AG09309 (cell line): ENCODE measurements at regions not wholly inside any gene's neighbourhood (a gene's known extent, or its start where the extent isn't known, plus 50 kb on each side); places are given as distances from the start of the nearest gene placed in this dataset.

Source experiments
- DNase-seq: peaks from one replicate; pipeline ENCODE4 v3.0.0-alpha.2; 2010; ENCODE audit warnings: low read depth
- H3K4me3 ChIP-seq: 2 replicates; pipeline ENCODE4 v1.5.1; 2011; ENCODE audit warnings: mild to moderate bottlenecking, low read depth, low read length, moderate library complexity; ENCODE audit not compliant: control insufficient read depth
- TF ChIP-seq, protein P1 (sequence below): IDR thresholded peaks from 2 replicates; pipeline ENCODE4 v1.5.1; 2011; ENCODE audit warnings: mild to moderate bottlenecking, low read depth, low read length, inconsistent platforms; ENCODE audit not compliant: insufficient read depth, control insufficient read depth; ENCODE audit errors: missing control alignments

DNA sequence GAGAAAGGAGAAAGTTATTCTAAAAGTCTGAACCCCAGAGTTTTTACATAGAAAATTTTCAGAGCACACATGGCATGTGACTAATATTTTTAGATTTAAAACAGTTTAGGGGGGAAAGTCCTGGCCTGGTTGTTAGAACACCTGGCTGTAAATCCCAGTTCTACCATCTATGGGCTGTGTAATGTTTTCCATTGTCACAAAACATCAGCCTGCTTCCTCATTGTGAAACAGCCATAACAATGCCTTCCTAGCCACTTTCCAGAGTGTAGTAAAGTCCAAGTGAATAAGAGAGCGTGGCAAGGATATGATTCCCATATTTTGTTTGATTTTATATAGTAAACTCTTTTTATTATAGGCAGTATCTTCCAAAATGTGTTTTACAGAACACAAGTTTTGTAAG is 310.0 kb upstream of the DCN start:
- no peak overlapping the region for H3K4me3 ChIP-seq
- TF ChIP-seq, protein P1, sequence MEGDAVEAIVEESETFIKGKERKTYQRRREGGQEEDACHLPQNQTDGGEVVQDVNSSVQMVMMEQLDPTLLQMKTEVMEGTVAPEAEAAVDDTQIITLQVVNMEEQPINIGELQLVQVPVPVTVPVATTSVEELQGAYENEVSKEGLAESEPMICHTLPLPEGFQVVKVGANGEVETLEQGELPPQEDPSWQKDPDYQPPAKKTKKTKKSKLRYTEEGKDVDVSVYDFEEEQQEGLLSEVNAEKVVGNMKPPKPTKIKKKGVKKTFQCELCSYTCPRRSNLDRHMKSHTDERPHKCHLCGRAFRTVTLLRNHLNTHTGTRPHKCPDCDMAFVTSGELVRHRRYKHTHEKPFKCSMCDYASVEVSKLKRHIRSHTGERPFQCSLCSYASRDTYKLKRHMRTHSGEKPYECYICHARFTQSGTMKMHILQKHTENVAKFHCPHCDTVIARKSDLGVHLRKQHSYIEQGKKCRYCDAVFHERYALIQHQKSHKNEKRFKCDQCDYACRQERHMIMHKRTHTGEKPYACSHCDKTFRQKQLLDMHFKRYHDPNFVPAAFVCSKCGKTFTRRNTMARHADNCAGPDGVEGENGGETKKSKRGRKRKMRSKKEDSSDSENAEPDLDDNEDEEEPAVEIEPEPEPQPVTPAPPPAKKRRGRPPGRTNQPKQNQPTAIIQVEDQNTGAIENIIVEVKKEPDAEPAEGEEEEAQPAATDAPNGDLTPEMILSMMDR: no peak
- no peak for DNase-seq

DNA sequence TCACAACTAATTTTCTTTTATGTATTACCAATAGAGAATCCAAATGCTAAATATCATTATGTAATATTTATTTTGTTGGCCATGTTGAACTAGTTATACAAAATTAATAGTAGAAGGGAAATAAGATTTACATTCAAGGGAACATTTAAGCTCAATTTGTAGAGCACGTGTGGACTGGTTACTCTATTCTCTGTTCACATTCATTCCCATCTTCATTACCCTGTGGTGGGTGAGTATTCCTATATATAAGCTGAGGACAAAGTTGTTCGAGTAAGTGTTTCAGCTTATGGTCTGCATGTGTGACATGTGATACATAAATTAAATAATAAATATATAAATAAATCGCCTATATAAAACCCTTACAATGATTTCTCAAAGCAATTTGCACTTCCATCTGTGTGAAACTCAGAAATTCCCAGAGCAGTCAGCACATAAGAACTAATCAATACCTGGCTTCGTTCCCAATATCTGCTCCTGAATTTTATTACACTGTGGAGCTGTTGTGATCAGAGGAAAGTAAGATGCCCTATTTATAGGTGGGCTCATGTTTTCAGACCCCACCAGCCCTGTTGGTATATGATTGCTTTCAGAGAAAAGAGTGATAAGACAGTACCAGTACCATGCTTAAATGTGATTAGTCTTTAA is 308.2 kb upstream of the DCN start:
- TF ChIP-seq, protein P1: no peak
- H3K4me3 ChIP-seq: no peak overlapping the region
- DNase-seq: no peak

DNA sequence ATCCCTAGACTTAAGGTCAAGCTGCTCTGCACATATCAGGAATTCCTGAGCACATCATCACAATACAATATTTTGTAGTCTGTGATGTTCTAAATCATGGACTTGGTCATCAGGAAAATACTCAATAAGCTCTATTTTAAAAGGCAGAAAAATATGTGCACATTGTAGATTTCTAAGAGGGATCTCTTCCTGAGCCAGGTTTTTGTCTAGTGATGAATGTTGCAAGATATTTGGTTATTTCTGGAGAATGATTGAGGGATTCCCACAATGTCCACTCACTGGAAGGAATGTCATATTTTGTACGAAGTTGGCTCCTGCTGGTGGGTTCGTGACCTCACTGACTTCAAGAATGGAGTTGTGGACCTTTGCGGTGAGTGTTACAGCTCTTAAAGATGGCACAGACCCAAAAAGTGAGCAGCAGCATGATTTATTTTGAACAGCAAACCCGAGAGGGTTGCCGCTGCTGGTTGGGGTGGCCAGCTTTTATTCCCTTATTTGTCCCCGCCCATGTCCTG is 300.9 kb upstream of the DCN start:
- H3K4me3 ChIP-seq: no peak overlapping the region
- TF ChIP-seq, protein P1: no peak
- DNase-seq: no peak

DNA sequence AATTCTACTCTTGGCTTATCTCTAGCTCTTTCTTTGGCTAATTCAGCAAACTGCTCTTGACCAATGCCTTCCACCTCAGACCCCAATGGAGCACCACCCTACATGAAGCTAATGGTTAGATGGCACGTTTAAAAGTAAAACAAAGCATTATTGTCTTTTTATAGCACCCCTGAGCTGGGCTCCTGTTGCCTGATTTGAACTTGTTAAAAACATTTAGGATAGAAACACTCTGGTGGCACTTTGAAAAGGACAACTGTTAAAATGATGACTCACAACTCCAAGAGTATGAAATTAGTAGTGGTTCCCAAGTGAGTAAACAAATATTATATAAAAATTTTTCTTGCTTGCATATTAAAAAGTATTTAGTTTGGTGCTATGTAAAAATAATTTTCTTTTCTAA is 299.6 kb upstream of the DCN start:
- TF ChIP-seq, protein P1: no peak
- no peak for DNase-seq
- no peak overlapping the region for H3K4me3 ChIP-seq

DNA sequence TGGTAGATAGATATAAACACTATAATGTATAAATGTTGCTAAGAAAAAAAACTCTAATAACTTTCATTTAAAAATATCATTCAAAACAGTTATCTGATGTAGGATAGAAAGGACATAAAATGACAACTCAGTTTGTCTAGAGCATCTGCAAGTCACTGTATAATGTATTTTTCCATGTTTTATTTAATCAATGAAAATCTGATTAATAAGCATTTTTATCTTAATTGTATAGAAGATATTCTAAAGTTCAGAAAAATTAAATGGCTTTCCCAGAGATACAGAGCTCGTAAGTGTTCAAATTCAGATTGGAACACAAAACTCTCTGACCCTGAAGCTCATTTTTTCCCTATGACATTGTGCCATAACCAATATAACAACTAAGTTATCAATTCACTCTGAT is 295.9 kb upstream of the DCN start:
- H3K4me3 ChIP-seq: no peak overlapping the region
- DNase-seq: no peak
- TF ChIP-seq, protein P1: no peak

DNA sequence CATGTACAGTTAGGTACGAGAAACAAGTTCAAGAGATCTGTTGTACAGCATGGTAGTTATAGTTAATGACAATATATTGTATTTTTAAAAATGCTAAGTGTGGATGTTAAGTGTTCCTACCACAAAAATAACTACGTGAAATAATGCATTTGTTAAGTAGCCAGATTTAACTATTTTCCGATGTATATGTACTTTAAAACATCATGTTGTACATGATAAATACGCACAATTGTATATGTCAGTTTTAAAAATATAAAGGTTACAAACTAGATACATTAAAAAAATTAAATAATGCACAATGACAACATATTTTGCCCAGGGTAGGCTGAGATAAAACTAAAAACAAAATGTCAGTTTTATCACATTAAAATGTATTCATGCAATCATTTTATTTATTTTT is 285.1 kb upstream of the DCN start:
- no peak for DNase-seq
- TF ChIP-seq, protein P1: no peak
- H3K4me3 ChIP-seq: no peak overlapping the region
